OCI-LY1 (cell line): ENCODE measurements at regions not wholly inside any gene's neighbourhood (a gene's known extent, or its start where the extent isn't known, plus 50 kb on each side); places are given as distances from the start of the nearest gene placed in this dataset.

Experiments used
- CTCF ChIP-seq: fragments of 200-600 bp; sonication (generic), shearing (Covaris generic); IDR thresholded peaks from 2 replicates; pipeline ENCODE4 v1.5.1; 2017; ENCODE audit warnings: mild to moderate bottlenecking, antibody characterized with exemption, low read length, moderate library complexity, mixed read lengths
- EZH2 ChIP-seq: fragments of 200-600 bp; sonication (generic), shearing (Covaris generic); IDR thresholded peaks from 2 replicates; pipeline ENCODE4 v1.8.0; 2017; ENCODE audit warnings: borderline replicate concordance, mixed run types, mild to moderate bottlenecking, antibody characterized with exemption, low read length, moderate library complexity, mixed read lengths

- TF ChIP-seq CTCF = no peak
- no peak for TF ChIP-seq EZH2
These were observed 59.5 kb upstream of the FGF13 start for GRCh38 chrX:138771047-138771446.
